HCT116 (cell line): ENCODE measurements at regions not wholly inside any gene's neighbourhood (a gene's known extent, or its start where the extent isn't known, plus 50 kb on each side); places are given as distances from the start of the nearest gene placed in this dataset.

ENCODE experiments used
- ATAC-seq: fragments of 200-7000 bp; cut with Tn5 transposase; 2 replicates; pipeline ENCODE4 v1.9.1; 2020; ENCODE audit warnings: mild to moderate bottlenecking, moderate library complexity
- BruUV-seq: library from RNA; stranded (reverse); fragments of 400-500 nt; replicated peaks from 2 replicates; lab custom pipeline; 2021; lab: Mats Ljungman, UMichigan
- CTCF ChIA-PET: fragments of 300-600 bp; sonication (Branson Sonifier 250); formaldehyde crosslinking; loops from one replicate; lab custom pipeline; 2021; ENCODE audit warnings: antibody characterized with exemption; lab: Charles Lee
- POLR2A ChIA-PET: fragments of 300-600, 350-600 bp; sonication (Branson Sonifier 250); formaldehyde crosslinking; loops from one replicate; lab custom pipeline; 2021; ENCODE audit warnings: antibody characterized with exemption; lab: Charles Lee
- RAD21 ChIA-PET, 2 experiments: fragments of 300-600 bp; sonication (Branson Sonifier 250); formaldehyde crosslinking; loops; one replicate each; lab custom pipeline; 2023; ENCODE audit warnings: low total read pairs in 2 of 2; ENCODE audit not compliant: uncharacterized antibody in 2 of 2, unreplicated experiment in 2 of 2, low non-redundant PET in 1 of 2; lab: Charles Lee
- DNase-seq: peaks from one replicate; pipeline ENCODE4 v3.0.0-alpha.2; 2010; ENCODE audit warnings: low read depth, low spot score
- H2AFZ ChIP-seq: fragments of 200-600 bp; shearing (Covaris generic), sonication (generic); 2 replicates; pipeline ENCODE4 v1.6.1; 2017; ENCODE audit warnings: low read depth, mixed run types, mixed read lengths, antibody characterized with exemption, low read length; ENCODE audit not compliant: poor library complexity, severe bottlenecking
- H3K27ac ChIP-seq: 2 replicates; pipeline ENCODE4 v1.5.1; 2012; ENCODE audit warnings: low read depth, low read length
- H3K27me3 ChIP-seq: fragments of 200-600 bp; sonication (generic); 2 replicates; pipeline ENCODE4 v1.6.1; 2016; ENCODE audit warnings: mixed run types, low read length, mixed read lengths; ENCODE audit not compliant: insufficient read depth
- H3K36me3 ChIP-seq, 2 experiments: fragments of 200-500 bp in 1 of 2; fragments of 200-600 bp in 1 of 2; sonication (Bioruptor generic) in 1 of 2; sonication (generic) in 1 of 2; 2 replicates each; pipeline versions ENCODE4 v1.5.1 to v1.6.1; 2014 to 2016; ENCODE audit warnings: low read length in 2 of 2, inconsistent platforms in 1 of 2, mixed read lengths in 1 of 2, mixed run types in 1 of 2; ENCODE audit not compliant: insufficient read depth in 2 of 2, control insufficient read depth in 1 of 2
- H3K4me1 ChIP-seq, 2 experiments: fragments of 200-600 bp in 1 of 2; sonication (generic) in 1 of 2; 2 replicates each; pipeline versions ENCODE4 v1.5.1 to v1.6.1; 2012 to 2017; ENCODE audit warnings: low read length in 2 of 2, inconsistent platforms in 1 of 2, mild to moderate bottlenecking in 1 of 2, mixed read lengths in 1 of 2, mixed run types in 1 of 2, moderate library complexity in 1 of 2; ENCODE audit not compliant: insufficient read depth in 2 of 2, control insufficient read depth in 1 of 2
- H3K4me2 ChIP-seq: fragments of 200-600 bp; sonication (generic); 2 replicates; pipeline ENCODE4 v1.6.1; 2017; ENCODE audit warnings: mixed run types, low read length, mixed read lengths
- H3K4me3 ChIP-seq, 2 experiments: fragments of 200-600 bp in 1 of 2; sonication (generic) in 1 of 2; replicated peaks in 1 of 2; 2 replicates each; pipeline ENCODE4 v1.5.1; 2011 to 2016; ENCODE audit warnings: low read length in 2 of 2, control low read depth in 1 of 2, low read depth in 1 of 2, mild to moderate bottlenecking in 1 of 2, mixed read lengths in 1 of 2, mixed run types in 1 of 2
- H3K79me2 ChIP-seq: fragments of 200-600 bp; sonication (generic); 2 replicates; pipeline ENCODE4 v1.6.1; 2017; ENCODE audit warnings: mild to moderate bottlenecking, mixed run types, low read length, moderate library complexity, mixed read lengths; ENCODE audit not compliant: insufficient read depth
- H3K9ac ChIP-seq: fragments of 200-600 bp; sonication (generic); 2 replicates; pipeline ENCODE4 v1.6.1; 2016; ENCODE audit warnings: low read length, mixed read lengths
- H3K9me2 ChIP-seq: fragments of 200-600 bp; sonication (generic), shearing (Covaris generic); 2 replicates; pipeline ENCODE4 v1.6.1; 2017; ENCODE audit warnings: mixed run types, mild to moderate bottlenecking, moderate library complexity; ENCODE audit not compliant: insufficient read depth
- H3K9me3 ChIP-seq, 2 experiments: fragments of 200-500 bp in 1 of 2; fragments of 200-600 bp in 1 of 2; sonication (Bioruptor generic) in 1 of 2; sonication (generic) in 1 of 2; 2 replicates each; pipeline ENCODE4 v1.6.1; 2014 to 2017; ENCODE audit warnings: low read length in 2 of 2, mixed read lengths in 2 of 2, inconsistent platforms in 1 of 2, low read depth in 1 of 2, mild to moderate bottlenecking in 1 of 2, mixed run types in 1 of 2, moderate library complexity in 1 of 2; ENCODE audit not compliant: control insufficient read depth in 1 of 2, insufficient read depth in 1 of 2
- H4K20me1 ChIP-seq: fragments of 200-600 bp; sonication (generic), shearing (Covaris generic); 2 replicates; pipeline ENCODE4 v1.6.1; 2017; ENCODE audit warnings: mixed run types, mild to moderate bottlenecking, moderate library complexity; ENCODE audit not compliant: insufficient read depth
- CBX3 ChIP-seq: IDR thresholded peaks from 2 replicates; pipeline ENCODE4 v1.6.1; 2012; ENCODE audit warnings: low read depth
- CEBPB ChIP-seq: IDR thresholded peaks from 2 replicates; pipeline ENCODE4 v1.6.1; 2012; ENCODE audit warnings: low read depth
- CTCF ChIP-seq, 3 experiments: fragments of 200-600 bp in 1 of 3; sonication (generic) in 1 of 3; IDR thresholded peaks in 2 of 3; conservative IDR thresholded peaks in 1 of 3; 2 replicates each; pipeline ENCODE4 v1.5.1; 2012 to 2017; ENCODE audit warnings: low read depth in 2 of 3, low read length in 2 of 3, antibody characterized with exemption in 1 of 3, borderline replicate concordance in 1 of 3, control low read depth in 1 of 3, mild to moderate bottlenecking in 1 of 3, mixed read lengths in 1 of 3, mixed run types in 1 of 3, moderate library complexity in 1 of 3; ENCODE audit not compliant: insufficient read depth in 1 of 3
- ELF1 ChIP-seq: IDR thresholded peaks from 2 replicates; pipeline ENCODE4 v1.6.1; 2012; ENCODE audit warnings: low read depth, borderline replicate concordance
- EZH2phosphoT487 ChIP-seq: fragments of 200-600 bp; IDR thresholded peaks from 2 replicates; pipeline ENCODE4 v1.6.1; 2018; ENCODE audit warnings: antibody characterized with exemption, borderline replicate concordance
- FOSL1 ChIP-seq: IDR thresholded peaks from 2 replicates; pipeline ENCODE4 v1.6.1; 2012; ENCODE audit warnings: low read depth
- JUND ChIP-seq: IDR thresholded peaks from 2 replicates; pipeline ENCODE4 v1.6.1; 2012
- POLR2A ChIP-seq: IDR thresholded peaks from 2 replicates; pipeline ENCODE4 v1.7.0; 2011; ENCODE audit warnings: borderline replicate concordance; ENCODE audit not compliant: insufficient read depth, insufficient read length; ENCODE audit errors: extremely low read depth
- SIN3A ChIP-seq: IDR thresholded peaks from 2 replicates; pipeline ENCODE4 v1.6.1; 2012; ENCODE audit warnings: low read depth
- SP1 ChIP-seq: IDR thresholded peaks from 2 replicates; pipeline ENCODE4 v1.6.1; 2012; ENCODE audit warnings: low read depth
- SRF ChIP-seq: IDR thresholded peaks from 2 replicates; pipeline ENCODE4 v1.6.1; 2012; ENCODE audit warnings: low read depth
- ZFX ChIP-seq: fragments of 450-650 bp; IDR thresholded peaks from 2 replicates; pipeline ENCODE4 v1.6.1; 2017
- intact Hi-C: fragments of 100-400 bp; cut with micrococcal nuclease; formaldehyde crosslinking; loops from 2 replicates; pipeline ENCODE4 v1.10.0; 2022
- TF ChIP-seq, protein P1 (sequence below): IDR thresholded peaks from 2 replicates; pipeline ENCODE4 v1.6.1; 2012
- TF ChIP-seq, protein P2 (sequence below): IDR thresholded peaks from 2 replicates; pipeline ENCODE4 v1.6.1; 2011; ENCODE audit warnings: mild to moderate bottlenecking, low read length, moderate library complexity; ENCODE audit not compliant: insufficient replicate concordance; ENCODE audit errors: extremely low read depth
- TF ChIP-seq, protein P3 (sequence below): IDR thresholded peaks from 2 replicates; pipeline ENCODE4 v1.6.1; 2012; ENCODE audit warnings: low read depth

DNA sequence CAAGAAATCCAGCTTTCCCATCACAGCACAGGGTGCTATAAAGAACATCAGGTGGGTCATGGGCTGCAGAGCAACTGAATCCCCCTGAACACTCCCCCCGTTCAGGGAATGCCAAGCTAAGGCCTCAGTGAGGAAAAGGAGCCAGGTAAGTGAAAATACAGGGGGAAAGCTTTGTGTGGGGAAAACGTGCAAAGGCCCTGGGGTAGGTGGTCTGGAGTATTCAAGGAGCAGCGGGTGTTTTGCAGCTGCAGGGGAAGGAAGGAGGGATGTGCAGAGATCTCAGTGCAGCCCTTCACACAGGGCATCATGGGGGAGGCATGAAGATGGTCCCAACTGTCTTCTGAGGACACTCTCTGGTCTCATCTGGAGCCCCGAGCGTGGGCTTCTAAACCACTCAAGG is 119.2 kb downstream of the ETS2 start:
- ATAC-seq: no peak
- H3K4me1 ChIP-seq: peaks cover 26 to 31% of the 10 kb centered on the region in 2 experiments
- H3K36me3 ChIP-seq: no peaks in the 10 kb centered on the region
- H3K9ac ChIP-seq: no peak overlapping the region
- no TSS peak for BruUV-seq
- no peak for TF ChIP-seq FOSL1
- TF ChIP-seq CBX3: no peak
- TF ChIP-seq JUND: no peak
- no peak for TF ChIP-seq EZH2phosphoT487
- no peak for TF ChIP-seq ZFX
- no peak for TF ChIP-seq SP1
- no peak for TF ChIP-seq SIN3A
- TF ChIP-seq, protein P1, sequence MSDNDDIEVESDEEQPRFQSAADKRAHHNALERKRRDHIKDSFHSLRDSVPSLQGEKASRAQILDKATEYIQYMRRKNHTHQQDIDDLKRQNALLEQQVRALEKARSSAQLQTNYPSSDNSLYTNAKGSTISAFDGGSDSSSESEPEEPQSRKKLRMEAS: no peak
- TF ChIP-seq, all 23 proteins: peak for 0
- Histone ChIP-seq H3K9me3 (no peaks in the 10 kb centered on the region), H3K4me2 (no peak overlapping the region), H3K4me3 (no peak overlapping the region), H3K9me2 (no peaks in the 10 kb centered on the region), H3K27ac (no peak overlapping the region), H4K20me1 (no peaks in the 10 kb centered on the region), H3K27me3 (no peaks in the 10 kb centered on the region), H2AFZ (no peak overlapping the region), H3K79me2 (no peaks in the 10 kb centered on the region)
- no peak for DNase-seq
- intact Hi-C loops: no loop called here
- CTCF ChIA-PET: no interaction called here
- RAD21 ChIA-PET: no interaction called here
- POLR2A ChIA-PET: no interaction called here

DNA sequence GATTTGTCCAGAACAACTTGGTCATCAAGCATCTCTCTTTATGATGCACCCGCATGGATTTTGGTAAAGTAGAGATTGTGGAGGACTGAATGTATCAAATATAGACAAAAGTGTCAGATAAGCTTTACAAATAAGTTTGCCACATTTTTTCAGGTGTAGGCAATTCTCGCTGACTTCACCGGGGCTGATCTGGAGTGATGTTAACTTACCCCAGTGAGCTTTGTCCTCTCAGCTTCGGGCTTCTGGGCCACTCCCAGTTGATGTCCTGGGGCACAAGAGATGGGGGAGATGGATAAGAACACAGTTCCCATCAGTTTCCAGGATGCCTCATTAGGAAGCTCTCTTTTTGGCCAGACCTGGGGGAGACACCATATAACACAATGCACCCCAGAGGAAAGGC is 117.7 kb downstream of the ETS2 start:
- Histone ChIP-seq H3K27me3 (no peaks in the 10 kb centered on the region), H3K79me2 (no peaks in the 10 kb centered on the region), H3K4me1 (peaks cover 32 to 44% of the 10 kb centered on the region in 2 experiments), H2AFZ (no peak overlapping the region), H4K20me1 (no peaks in the 10 kb centered on the region), H3K36me3 (no peaks in the 10 kb centered on the region), H3K27ac (no peak overlapping the region), H3K9me3 (no peaks in the 10 kb centered on the region), H3K9ac (no peak overlapping the region), H3K4me3 (no peak overlapping the region), H3K4me2 (no peak overlapping the region), H3K9me2 (no peaks in the 10 kb centered on the region)
- RAD21 ChIA-PET: no interaction called here
- DNase-seq: no peak
- intact Hi-C loops: no loop called here
- no peak for ATAC-seq
- CTCF ChIA-PET: no interaction called here
- BruUV-seq: no TSS peak
- POLR2A ChIA-PET: no interaction called here
- TF ChIP-seq SP1 (no peak), CEBPB (no peak), ZFX (no peak), CTCF (IDR thresholded peaks at IDR 0.05 in 2 of 3, conservative IDR thresholded peaks at IDR 0.05 in 1 of 3; ENCODE audit: borderline replicate concordance in 1 of 3, insufficient read depth in 1 of 3, low read depth in 2 of 3, low read length in 2 of 3) (no peak), POLR2A (no peak), SIN3A (no peak), ELF1 (no peak), SRF (no peak)
- TF ChIP-seq, protein P2, sequence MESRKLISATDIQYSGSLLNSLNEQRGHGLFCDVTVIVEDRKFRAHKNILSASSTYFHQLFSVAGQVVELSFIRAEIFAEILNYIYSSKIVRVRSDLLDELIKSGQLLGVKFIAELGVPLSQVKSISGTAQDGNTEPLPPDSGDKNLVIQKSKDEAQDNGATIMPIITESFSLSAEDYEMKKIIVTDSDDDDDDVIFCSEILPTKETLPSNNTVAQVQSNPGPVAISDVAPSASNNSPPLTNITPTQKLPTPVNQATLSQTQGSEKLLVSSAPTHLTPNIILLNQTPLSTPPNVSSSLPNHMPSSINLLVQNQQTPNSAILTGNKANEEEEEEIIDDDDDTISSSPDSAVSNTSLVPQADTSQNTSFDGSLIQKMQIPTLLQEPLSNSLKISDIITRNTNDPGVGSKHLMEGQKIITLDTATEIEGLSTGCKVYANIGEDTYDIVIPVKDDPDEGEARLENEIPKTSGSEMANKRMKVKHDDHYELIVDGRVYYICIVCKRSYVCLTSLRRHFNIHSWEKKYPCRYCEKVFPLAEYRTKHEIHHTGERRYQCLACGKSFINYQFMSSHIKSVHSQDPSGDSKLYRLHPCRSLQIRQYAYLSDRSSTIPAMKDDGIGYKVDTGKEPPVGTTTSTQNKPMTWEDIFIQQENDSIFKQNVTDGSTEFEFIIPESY: no peak
- TF ChIP-seq, protein P3, sequence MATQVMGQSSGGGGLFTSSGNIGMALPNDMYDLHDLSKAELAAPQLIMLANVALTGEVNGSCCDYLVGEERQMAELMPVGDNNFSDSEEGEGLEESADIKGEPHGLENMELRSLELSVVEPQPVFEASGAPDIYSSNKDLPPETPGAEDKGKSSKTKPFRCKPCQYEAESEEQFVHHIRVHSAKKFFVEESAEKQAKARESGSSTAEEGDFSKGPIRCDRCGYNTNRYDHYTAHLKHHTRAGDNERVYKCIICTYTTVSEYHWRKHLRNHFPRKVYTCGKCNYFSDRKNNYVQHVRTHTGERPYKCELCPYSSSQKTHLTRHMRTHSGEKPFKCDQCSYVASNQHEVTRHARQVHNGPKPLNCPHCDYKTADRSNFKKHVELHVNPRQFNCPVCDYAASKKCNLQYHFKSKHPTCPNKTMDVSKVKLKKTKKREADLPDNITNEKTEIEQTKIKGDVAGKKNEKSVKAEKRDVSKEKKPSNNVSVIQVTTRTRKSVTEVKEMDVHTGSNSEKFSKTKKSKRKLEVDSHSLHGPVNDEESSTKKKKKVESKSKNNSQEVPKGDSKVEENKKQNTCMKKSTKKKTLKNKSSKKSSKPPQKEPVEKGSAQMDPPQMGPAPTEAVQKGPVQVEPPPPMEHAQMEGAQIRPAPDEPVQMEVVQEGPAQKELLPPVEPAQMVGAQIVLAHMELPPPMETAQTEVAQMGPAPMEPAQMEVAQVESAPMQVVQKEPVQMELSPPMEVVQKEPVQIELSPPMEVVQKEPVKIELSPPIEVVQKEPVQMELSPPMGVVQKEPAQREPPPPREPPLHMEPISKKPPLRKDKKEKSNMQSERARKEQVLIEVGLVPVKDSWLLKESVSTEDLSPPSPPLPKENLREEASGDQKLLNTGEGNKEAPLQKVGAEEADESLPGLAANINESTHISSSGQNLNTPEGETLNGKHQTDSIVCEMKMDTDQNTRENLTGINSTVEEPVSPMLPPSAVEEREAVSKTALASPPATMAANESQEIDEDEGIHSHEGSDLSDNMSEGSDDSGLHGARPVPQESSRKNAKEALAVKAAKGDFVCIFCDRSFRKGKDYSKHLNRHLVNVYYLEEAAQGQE: no peak
